ENCODE measurements at regions not wholly inside any gene's neighbourhood (a gene's known extent, or its start where the extent isn't known, plus 50 kb on each side); places are given as distances from the start of the nearest gene placed in this dataset.

DNA sequence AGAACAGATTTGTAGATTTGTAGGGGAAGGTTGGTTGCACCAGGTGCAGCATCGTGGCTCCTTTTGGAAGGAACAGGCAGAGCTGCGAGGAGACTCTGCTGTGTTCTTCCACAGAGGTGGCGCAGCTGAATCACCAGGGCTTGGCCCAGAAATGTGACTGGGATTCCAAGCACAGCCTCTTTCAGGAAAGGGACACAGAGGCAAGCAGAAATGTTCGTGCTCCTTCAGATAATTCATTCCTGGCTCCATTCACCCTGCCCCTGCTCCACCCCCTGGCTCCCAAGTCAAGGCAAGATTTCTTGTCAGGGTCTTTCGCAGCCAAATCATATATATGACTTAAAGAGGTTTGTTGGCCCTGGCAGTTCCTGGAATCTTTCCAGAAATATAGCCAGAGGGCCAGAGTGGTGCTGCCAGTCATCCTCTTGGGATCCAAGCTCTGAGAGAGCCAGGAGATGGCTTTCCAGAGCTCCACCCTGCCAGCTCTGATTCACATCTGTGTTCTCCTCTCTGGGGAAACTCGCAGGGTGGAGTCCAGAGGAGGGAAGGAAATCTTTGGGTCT lies 203.9 kb upstream of the TANK start:
- in situ Hi-C loops (cut with HindIII; ENCODE audit: low sequenced_read_pairs) = no loop called here
- no peak for DNase-seq (ENCODE audit: low spot score)

DNA sequence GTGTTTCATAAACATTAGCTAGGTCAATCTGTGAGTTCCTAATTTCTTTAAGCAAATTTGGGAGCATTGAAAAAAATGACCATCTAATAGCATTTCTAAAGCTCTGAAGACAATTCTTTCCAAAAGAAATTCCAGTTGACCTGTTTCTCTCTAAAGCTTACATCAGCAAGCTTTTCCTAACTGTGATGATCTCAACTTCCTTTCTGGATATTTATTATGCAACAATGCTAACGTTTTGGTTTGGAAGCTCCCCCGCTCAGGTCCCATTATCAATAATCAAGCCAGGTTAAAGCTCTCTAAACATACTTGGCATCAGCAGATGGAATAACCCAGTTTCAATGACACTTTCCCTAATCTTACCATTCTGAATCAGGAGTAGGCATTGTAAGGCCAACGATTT lies 196.3 kb upstream of the TANK start:
- in situ Hi-C loops (cut with HindIII; ENCODE audit: low sequenced_read_pairs) = no loop called here
- no peak for DNase-seq (ENCODE audit: low spot score)

DNA sequence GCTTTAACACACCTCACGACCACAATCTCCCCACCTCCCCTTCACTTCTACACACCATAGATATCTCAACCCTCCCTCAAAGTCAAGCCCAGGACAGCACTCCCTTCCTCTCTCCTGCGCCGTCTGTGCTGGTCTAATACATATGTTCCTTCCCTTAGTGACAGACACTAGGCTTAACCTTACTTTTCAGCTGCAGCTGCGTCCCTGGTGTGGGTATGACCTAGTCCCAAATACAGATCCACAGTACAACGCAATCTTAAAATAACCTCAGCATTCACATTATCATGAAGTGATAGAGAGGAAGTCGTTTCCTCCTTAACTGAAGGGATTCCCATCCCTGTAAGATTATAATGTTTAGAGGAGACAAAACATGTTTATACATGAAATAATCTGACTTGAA lies 192.7 kb upstream of the TANK start:
- in situ Hi-C loops (cut with HindIII; ENCODE audit: low sequenced_read_pairs) = no loop called here

DNA sequence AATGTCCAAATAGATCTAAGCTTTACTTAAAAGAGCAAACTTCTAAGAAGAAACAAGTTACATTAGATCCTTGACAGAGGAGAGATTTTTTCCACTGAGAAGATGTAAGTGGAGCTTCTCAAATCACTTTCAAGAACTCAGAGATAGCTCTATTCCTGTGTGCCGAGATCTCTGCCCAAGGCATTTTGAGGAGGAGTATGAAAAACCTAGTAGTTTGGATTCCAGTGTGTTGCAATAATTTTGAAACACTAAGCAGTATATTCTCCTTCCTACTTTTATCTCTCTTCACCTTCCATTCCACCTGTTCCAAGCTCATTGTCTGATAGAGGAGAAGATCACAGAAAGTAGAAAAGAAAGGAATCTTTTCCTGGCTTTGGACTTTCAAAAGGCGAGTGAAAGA lies 192.0 kb upstream of the TANK start:
- in situ Hi-C loops (cut with HindIII; ENCODE audit: low sequenced_read_pairs) = no loop called here
- DNase-seq (ENCODE audit: low spot score) = no peak

More for the DNA sequence above, 192.7 kb upstream of the TANK start:
- no peak for DNase-seq (ENCODE audit: low spot score)

DNA sequence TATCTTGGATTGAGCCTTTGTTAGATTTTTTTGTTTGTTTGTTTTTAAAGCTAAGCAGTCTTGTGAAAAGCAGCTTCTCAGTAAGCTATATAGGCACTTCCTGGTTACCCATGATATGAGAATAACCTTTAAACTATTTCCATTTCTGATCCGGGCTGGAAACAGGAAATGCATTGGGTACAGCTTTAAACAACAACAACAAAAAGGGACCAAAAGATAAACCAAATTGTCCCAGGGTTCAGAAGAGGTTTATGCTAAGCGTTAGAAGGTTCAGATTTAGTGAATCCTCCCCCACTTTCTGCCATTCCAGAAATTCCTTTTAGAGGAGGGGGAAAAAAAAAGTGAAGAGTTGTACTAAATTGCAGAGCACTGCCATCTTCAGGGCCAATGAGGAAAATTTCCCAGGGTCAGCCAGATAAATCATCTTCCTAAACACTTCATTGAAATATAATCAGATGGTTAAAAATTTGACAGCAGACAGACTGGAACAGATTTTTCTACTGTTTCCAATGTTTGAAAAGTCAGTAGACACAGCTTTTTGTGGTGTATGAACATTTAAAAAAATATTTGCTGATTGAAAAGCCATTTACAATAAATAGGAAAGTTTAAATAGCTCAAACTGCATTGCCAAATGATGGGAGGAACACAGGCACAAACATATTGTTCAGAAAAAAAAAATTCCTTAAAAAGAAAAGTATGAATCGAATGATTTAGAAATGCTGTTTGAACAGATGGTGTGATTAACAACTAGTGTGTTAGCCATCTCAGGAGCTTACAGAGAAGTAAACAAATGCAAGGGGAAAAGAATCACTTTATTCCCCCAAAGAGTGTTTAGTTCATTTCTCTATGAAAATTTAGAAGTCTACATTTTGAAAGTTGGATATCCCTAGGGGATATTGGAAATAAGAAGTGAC lies 189.9 kb upstream of the TANK start:
- DNase-seq (ENCODE audit: low spot score) = peak; percentile 17
- in situ Hi-C loops (cut with HindIII; ENCODE audit: low sequenced_read_pairs) = no loop called here

DNA sequence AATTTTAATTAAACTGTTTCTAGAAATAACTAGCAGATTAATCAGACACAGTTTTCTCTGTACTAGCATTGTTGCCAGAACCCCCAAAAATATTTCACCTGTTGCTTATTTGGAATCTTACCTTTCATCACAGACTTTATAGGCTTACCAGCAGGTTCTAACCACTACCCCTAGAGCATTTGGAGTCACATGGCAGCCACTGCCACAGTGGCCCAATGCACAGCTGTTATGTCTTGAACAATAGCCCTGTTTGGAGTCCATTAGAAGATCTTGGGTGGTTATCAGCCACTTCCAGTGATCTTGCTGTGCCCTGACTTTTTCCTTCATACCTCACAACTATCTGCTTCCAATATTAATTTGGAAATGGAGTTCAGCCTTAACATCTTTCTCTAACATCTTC lies 186.2 kb upstream of the TANK start:
- no peak for DNase-seq (ENCODE audit: low spot score)
- in situ Hi-C loops (cut with HindIII; ENCODE audit: low sequenced_read_pairs) = no loop called here

DNA sequence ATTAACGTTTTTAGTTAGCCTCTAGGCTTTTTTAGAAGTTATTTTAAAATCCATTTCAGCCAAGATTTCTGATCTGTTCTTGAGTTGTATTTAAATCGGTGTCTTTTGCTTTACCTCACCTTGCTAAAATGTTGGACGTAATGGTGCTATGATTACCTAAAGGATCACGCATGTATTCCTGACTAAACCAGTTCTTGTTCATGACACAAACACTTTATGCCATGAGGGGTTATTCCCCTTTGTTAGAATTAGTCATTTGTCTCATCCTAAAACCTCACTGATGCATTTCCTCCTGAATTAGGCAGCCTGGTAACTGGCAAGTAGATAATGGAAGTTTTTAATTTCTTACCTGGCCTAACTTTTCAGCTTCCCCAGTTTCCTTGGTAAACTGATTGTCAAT lies 185.4 kb upstream of the TANK start:
- DNase-seq (ENCODE audit: low spot score) = no peak
- in situ Hi-C loops (cut with HindIII; ENCODE audit: low sequenced_read_pairs) = no loop called here

DNA sequence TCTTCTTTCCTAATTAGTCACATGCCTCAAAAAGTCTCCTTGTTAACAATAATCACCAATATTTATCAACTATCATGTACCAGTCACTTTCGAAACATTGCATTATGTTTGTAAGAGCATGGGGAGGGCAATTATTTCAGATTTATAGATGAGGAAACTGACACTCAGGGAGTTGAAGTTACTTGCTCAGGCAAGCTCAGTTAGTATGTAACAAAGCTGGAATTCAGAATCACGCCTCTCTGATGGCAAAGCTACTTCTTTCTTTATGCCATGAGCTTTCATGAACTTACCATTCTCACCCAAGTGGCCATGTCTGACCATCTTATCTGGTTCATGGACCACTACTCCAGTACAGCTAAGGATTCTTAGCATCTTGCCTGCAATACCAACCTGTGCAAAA lies 183.4 kb upstream of the TANK start:
- no peak for DNase-seq (ENCODE audit: low spot score)
- in situ Hi-C loops (cut with HindIII; ENCODE audit: low sequenced_read_pairs) = no loop called here

DNA sequence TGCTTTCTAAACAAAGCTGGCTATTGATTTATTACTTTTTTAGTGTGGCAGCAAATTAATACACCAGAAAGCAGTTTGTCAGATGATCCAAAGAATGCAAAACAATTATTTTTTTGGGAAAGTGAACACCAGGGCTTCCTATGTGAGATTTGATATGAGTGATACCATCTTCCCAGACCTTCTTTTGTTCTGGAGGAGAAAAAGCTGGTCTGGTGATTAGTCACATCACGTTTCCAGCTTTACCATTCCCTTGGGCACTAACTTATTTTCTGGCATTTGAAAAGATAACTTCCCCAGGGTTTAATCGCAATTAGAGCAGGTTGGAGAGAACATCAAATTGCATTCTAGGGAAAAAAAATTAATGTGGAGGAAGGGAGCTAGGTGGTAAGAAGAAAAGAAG lies 182.9 kb upstream of the TANK start:
- in situ Hi-C loops (cut with HindIII; ENCODE audit: low sequenced_read_pairs) = no loop called here
- DNase-seq (ENCODE audit: low spot score) = no peak

DNA sequence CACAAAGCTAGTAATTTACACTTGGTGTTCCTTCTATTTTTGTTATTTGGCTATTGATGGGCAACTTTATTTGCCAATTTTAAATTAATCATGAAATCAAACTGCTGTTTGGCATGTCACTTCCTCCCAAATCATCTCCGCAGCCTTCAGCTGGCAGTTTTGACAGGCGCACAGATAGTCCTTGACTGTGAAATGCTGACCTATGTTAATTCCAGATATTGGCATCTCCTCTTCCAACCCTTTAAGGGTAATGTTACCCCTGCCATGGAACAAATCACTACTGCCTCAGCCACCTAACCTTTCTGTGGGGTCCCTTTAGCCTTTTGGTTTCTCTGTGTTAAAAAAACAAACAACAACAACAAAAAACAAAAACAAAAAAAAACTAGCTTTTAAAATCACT lies 182.4 kb upstream of the TANK start:
- no peak for DNase-seq (ENCODE audit: low spot score)
- in situ Hi-C loops (cut with HindIII; ENCODE audit: low sequenced_read_pairs) = no loop called here

DNA sequence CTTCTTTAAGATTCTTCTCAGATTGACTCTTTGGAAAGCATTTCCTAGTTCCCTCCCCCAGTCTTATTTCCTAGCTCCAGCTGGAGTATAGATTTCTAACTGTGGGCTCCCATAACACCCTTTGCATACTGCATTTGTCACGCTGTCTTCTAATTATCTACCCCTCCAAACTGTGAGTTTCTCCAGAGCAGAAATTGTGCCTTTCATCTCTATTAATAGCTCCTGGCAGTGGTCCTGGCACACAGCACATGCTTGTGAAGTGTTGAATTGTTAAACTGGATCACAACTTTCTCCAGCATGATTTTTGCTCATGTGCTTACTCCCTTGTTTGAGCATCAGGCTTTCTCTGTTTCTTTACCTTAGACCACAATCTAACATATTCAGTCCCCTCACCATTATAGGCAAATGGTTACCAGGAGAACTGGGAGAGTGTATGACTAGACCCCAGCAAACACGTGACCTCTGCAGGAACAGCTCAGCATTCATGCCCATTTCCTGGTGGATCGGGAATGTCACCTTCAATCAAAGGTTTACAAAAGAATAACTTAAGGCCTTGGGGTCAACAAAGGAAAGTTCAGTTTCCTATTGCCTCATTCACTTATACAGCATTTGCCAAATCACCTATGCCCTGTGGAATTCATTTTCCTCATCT lies 175.7 kb upstream of the TANK start:
- in situ Hi-C loops (cut with HindIII; ENCODE audit: low sequenced_read_pairs) = no loop called here

DNA sequence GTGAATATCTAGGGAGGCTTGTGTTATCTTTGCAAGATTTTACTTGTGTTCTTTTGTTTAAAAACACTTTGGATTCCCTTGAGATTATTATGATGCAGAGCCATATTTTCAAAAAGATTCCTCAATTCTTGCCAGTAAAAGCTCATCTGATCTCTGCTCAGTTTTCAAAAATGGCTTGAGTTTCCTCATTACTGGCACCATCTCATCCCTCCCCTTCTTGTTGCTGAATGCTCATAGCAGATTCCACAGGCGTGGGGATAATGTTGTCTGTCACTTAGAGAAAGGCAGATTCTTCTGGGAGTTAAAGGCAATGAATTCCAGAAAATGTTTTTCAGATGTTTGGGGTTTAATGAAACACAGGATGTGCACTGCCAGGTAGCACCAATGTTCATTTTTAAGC lies 170.4 kb upstream of the TANK start:
- in situ Hi-C loops (cut with HindIII; ENCODE audit: low sequenced_read_pairs) = no loop called here
- no peak for DNase-seq (ENCODE audit: low spot score)

More for the DNA sequence above, 175.7 kb upstream of the TANK start:
- DNase-seq (ENCODE audit: low spot score) = no peak

DNA sequence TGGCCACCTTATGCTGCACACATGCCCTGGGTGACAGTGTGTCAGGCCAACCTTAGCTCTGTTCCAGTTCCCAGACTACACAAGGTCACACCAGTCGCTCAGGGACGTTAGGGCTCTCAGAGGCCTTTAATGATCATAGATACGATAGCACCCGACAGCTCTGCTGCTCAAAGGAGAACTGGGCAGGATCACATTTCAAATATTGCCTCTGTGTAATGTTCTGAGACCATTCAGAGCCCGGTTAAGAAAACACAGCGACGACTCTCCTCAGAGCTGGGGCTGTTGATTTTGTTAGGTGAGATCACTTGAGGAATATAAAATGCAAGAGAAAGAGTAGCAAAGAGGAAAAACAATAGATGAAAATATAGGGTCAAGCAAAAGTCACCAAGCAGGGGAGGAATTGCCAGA lies 166.6 kb upstream of the TANK start:
- in situ Hi-C loops (cut with HindIII; ENCODE audit: low sequenced_read_pairs) = no loop called here
- DNase-seq (ENCODE audit: low spot score) = no peak

DNA sequence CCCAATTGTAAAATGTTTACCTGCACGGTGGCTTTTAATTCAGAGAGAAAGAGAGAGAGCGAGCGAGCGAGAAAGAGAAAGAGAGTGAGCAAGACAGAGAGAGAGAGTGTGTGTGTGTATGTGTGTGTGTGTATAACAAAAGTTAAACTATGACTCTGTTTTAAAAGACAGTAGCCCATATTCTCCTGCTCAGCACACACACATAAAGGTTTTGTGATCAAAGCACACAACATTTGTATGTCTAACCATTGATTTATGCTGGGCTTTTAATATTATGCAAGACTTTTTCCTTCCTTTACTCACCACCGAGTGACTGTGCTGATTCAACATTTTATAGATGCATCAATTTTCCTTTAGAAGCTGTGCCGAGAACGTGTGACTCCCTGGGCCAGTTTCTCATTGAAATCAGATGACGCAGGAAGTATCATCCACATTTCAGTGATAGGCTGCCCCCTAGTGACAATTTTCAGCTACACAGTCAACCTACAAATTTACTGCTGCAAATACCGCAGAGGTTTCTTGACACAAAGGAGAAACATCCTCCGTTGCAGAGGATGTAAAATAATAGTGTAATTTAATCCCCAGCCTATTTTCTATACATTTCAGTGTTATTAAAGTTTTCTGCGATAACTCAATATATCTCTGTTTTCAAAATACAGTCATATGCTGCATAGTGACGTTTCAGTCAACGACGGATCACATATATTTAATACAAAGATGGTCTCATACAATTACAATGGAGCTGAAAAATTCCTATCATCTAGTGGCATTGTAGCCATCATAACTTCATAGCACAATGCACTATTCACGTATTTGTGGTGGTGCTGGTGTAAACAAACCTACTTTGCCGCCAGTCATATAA lies 165.9 kb upstream of the TANK start:
- in situ Hi-C loops (cut with HindIII; ENCODE audit: low sequenced_read_pairs) = no loop called here
- DNase-seq (ENCODE audit: low spot score) = peak; percentile 59

DNA sequence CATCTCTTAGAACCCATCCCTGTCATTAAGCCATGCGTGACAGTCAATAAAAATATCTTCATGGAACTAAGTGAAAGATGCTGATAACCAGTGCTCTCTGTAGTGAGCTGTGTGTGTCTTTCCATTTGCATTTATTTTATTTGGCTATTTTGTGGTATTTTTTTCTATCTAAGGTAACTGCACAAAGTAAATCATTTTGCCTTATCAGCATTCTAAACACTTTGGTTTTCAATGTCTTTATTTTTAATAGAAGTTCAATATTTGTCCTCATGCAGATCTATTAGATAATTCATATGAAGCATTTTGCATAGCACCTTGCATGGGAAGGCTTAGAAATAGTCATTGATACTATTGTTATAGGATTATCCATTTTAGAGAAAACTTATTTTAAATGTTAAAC lies 163.6 kb upstream of the TANK start:
- no peak for DNase-seq (ENCODE audit: low spot score)
- in situ Hi-C loops (cut with HindIII; ENCODE audit: low sequenced_read_pairs) = no loop called here

DNA sequence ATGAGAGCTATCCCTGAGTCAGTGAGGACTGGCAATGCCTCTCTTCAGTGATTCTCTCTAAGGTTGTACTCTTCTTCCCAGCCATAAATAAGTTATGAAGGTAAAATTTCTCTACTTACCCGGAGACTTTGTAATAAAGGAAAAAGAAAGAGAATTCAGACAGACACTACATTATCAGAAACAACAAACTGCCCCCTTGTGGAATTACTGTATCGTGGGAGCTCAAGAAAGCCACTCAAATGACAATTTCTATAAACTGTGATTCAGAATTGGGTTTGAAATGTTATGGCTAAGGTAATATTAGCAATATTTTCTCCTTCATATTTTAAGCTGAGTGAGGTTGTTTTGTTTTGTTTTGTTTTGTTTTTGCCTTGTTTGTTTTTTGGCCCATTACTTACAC lies 155.8 kb upstream of the TANK start:
- in situ Hi-C loops (cut with HindIII; ENCODE audit: low sequenced_read_pairs) = no loop called here
- no peak for DNase-seq (ENCODE audit: low spot score)

DNA sequence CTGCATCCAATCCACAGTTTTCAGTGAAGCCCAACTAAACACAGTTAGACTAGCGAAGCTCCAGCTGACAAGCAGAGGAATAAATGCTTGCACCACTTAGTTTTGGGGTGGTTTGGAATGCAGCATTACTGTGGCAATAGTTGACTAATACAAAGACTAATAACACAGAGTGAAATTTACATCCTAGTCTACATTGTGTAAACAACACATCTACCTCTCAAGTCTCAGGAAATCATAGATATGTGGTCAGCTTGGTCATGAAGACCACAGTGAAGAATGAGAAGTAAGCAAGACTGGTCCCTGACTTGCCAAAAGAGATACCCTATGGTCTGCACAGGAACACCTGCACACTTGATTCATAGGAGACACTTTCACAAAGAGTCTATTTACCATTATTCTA lies 155.1 kb upstream of the TANK start:
- in situ Hi-C loops (cut with HindIII; ENCODE audit: low sequenced_read_pairs) = no loop called here
- DNase-seq (ENCODE audit: low spot score) = no peak

DNA sequence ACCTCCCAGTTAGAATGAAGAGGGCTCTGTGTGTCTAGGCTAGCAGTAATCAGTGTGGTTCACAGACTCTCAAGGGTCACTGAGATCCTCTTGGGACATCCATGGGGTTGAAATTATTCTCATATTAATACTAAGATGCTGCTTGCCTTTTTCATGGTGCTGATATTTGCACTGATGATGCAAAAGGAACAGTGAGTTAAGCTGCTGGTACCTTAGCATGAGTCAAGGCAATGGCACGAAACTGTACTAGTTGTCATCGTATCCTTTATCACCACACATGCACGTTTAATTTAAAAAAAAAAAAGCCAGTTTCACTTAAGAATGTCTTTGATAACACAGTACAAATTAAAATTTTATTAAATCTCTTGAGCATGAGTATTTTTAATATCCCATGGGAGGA lies 151.9 kb upstream of the TANK start:
- in situ Hi-C loops (cut with HindIII; ENCODE audit: low sequenced_read_pairs) = no loop called here
- no peak for DNase-seq (ENCODE audit: low spot score)

DNA sequence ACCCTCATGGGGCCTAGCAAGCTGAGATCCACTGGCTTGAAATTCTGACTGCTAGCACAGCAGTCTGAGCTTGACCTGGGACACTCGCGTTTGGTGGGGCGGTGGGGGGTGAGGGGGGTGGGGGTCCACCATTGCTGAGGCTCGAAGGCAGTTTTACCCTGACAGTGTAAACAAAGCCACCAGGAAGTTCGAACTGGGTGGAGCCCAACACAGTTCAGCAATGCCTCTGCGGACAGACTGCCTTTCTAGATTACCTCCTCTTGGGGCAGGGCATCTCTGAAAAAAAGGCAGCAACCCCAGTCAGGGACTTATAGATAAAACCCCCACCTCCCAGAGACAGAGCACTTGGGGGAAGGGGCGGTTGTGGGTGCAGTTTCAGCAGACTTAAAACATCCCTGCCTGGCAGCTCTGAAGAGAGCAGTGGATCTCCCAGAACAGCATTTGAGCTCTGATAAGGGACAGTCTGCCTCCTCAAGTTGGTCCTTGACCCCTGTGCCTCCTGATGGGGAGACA lies 149.7 kb upstream of the TANK start:
- no peak for DNase-seq (ENCODE audit: low spot score)
- in situ Hi-C loops (cut with HindIII; ENCODE audit: low sequenced_read_pairs) = no loop called here

All from G401 (cell line).